HG02870 (cell line): ENCODE measurements at regions not wholly inside any gene's neighbourhood (a gene's known extent, or its start where the extent isn't known, plus 50 kb on each side); places are given as distances from the start of the nearest gene placed in this dataset.
A peak's percentile ranks its signal among the peaks of the same experiment; 100 is the strongest.
"Not testable (repeated sequence)": the region's sequence is repeated elsewhere in the genome, so short reads cannot be mapped to it uniquely, and the experiment has no call there.

Source experiments
- ATAC-seq: cut with Tn5 transposase; IDR thresholded peaks from one replicate; pipeline ENCODE4 v1.9.1; 2021; ENCODE audit warnings: mild to moderate bottlenecking, moderate library complexity; ENCODE audit not compliant: unreplicated experiment

DNA sequence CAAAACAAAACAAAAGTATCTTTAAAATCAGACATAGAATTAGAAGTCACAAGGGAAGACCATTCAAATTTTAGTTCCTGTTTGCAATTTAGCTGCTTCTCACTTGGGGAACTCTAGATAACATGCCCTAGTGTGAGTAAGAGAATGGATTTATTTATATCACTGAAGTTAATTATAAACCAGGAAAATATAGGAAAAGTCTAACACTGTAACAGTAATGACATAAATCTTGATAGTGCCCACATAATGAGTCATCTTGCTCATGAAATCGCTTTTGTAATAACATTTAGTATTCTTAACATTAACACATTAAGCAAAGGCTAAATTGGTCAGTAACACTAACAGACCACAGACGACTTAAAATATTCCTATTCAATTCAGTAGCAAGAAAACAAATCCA, 710.7 kb downstream of the STPG2 start:
- ATAC-seq, result no peak

DNA sequence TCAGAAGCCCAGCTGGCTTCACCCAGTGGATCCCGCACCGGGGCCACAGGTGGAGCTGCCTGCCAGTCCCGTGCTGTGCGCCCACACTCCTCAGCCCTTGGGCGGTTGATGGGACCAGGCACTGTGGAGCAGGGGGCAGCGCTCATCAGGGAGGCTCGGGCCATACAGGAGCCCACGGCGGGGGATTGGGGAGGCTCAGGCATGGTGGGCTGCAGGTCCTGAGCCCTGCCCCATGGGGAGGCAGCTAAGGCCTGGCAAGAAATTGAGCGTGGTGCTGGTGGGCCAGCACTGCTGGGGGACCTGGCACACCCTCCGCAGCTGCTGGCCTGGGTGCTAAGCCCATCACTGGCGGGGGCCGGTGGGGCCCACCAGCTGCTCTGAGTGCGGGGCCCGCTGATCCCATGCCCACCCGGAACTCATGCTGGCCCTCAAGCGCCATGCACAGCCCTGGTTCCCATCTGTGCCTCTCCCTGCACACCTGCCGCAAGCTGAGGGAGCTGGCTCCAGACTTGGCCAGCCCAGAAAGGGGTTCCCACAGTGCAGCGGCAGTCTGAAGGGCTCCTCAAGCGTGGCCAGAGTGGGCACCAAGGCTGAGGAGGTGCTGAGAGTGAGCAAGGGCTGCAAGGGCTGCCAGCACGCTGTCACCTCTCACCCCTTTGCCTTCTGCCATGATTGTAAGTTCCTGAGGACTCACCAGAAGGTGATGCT, 705.1 kb downstream of the STPG2 start:
- not testable (repeated sequence) for ATAC-seq

DNA sequence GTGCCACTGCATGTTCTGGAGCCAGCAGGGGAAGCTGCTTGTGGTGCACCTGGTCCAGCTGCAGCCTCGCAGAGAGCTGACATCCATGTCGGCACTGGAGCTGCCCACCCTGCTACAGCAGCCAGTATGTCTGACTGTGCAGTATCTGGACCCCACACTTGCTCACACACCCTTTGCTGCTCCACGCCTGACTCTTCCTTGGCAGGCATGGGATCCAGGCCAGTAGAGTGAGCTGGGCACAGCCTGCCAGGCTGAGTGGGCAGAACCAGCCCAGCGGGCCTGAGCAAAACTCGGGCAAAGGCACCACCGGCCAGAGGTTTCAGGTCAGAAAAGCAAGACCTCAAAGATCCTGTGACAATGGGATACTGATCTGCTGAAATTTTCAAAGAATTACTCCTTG, 690.1 kb downstream of the STPG2 start:
- ATAC-seq, result no peak

DNA sequence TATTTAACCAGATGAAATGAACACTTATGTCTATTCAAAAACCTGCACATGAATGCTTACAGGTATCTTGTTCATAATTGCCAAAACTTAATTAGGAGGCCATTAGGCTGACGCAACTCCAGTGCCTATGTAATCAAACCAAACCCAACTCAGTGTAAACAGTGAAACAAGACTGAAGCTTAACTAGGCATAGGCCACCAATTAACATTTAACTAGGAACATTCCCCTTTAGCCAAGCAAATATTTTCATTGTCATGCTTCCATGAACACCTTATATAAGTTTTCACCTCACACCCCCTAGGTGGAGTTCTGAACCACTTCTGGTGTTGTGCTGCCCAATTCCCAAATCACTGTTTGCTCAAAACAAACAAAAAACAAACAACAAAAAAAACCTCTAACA, 686.0 kb downstream of the STPG2 start:
- no peak for ATAC-seq

- ATAC-seq, result no peak
Observed at GRCh38 chr4:97468272-97468671, 675.0 kb downstream of the STPG2 start.

- ATAC-seq, result no peak
Observed at GRCh38 chr4:97475621-97476020, 667.7 kb downstream of the STPG2 start.

DNA sequence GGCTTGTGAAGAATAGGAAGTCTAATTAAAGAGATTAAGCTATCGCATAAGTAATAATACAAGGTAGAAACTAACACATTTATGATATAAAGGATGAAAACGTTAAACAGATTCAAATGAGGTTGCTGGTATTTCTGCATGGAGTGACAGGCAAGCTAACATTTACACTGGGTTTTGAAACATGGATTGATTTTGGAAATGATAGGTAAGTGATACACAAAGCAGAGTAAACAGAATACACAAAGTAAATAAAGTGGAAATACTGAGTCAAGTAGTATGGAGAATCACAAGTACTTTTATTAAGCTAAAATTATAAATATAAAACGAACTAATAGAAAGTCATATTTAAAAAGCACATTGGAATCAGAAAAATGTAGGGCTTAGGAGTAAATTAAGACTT, 665.3 kb downstream of the STPG2 start:
- ATAC-seq, result no peak

- no peak for ATAC-seq
Observed at GRCh38 chr4:97479388-97479787, 663.9 kb downstream of the STPG2 start.

DNA sequence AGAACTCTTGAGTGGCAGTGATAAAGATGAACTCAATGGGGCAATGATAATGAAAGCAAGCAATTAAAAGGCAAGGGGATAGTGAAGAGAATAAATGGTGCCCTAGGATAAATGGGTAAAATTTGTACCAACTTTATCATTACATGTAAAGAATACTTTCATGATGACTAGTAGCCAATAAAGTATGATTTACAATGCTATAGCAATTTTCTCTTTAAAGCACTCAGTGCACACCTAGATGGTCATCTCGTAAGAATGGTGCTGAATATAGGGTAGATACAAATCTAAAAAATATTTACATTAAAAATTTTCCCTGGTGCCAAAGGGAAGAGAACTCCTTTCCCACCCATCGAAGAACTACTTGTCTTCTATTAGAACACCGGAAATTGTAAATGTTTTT, 651.4 kb downstream of the STPG2 start:
- no peak for ATAC-seq

- no peak for ATAC-seq
Observed at GRCh38 chr4:97493815-97494518, 649.3 kb downstream of the STPG2 start.

GRCh38 chr4:97496298-97496873, 646.9 kb downstream of the STPG2 start:
- ATAC-seq, result no peak

GRCh38 chr4:97498875-97499274, 644.4 kb downstream of the STPG2 start:
- no peak for ATAC-seq

GRCh38 chr4:97500423-97500822, 642.9 kb downstream of the STPG2 start:
- peak; percentile 85 for ATAC-seq

GRCh38 chr4:97504713-97505112, 638.6 kb downstream of the STPG2 start:
- ATAC-seq, result no peak

DNA sequence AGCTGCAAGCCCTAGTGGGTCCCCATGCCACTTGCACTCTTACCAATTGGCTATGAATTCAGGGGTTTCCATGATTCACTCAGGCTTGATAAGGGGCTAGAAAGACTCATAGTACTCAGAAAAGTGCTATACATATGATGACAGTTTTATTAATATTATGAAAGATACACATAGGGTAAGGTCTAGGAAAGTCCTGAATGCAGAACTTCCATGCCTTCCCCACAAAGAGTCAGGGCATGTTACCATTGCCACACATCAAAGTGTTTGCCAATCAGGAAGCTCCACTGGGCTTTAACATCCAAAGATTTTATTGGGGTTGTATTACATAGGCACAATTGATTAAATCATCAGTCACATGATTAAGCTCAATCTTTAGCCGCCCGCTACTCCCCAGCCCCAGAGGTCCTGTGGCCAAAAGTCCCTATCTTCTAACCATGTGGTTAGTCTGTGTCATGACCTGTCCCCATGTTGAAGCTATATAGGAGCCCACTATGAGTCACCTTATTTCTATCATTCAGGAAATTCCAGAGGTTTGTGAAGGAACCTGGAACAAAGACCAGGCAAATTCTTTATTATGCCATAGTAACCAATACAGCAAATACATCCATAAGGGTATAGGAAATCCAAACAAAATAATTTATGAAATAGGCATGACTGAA, 635.6 kb downstream of the STPG2 start:
- ATAC-seq, result no peak
